Suprapubic skin (tissue), 4 donors: ENCODE measurements at regions not wholly inside any gene's neighbourhood (a gene's known extent, or its start where the extent isn't known, plus 50 kb on each side); places are given as distances from the start of the nearest gene placed in this dataset.

Experiments
- CTCF ChIP-seq, 2 donors: fragments of 200-600 bp in 1 of 2; fragments of 450-650 bp in 1 of 2; sonication (generic) in 1 of 2; IDR thresholded peaks; one replicate each; pipeline ENCODE4 v1.5.1; 2016 to 2019; ENCODE audit warnings: antibody characterized with exemption in 2 of 2, mild to moderate bottlenecking in 1 of 2, moderate library complexity in 1 of 2
- EP300 ChIP-seq: sonication (generic); formaldehyde crosslinking; IDR thresholded peaks from one replicate; pipeline ENCODE4 v1.6.1; 2017; ENCODE audit warnings: antibody characterized with exemption
- POLR2A ChIP-seq, 2 donors: fragments of 450-650 bp; IDR thresholded peaks; one replicate each; pipeline ENCODE4 v1.6.1; 2017; ENCODE audit warnings: antibody characterized with exemption in 2 of 2, mild to moderate bottlenecking in 2 of 2, moderate library complexity in 2 of 2
- POLR2AphosphoS5 ChIP-seq, 3 donors: sonication (generic); formaldehyde crosslinking; IDR thresholded peaks; one replicate each; pipeline ENCODE4 v1.6.1; 2017; ENCODE audit warnings: antibody characterized with exemption in 3 of 3

- no peak for TF ChIP-seq CTCF (IDR thresholded peaks at IDR 0.05)
- TF ChIP-seq POLR2A (IDR thresholded peaks at IDR 0.05) = no peak
- no peak for TF ChIP-seq EP300
- no peak for TF ChIP-seq POLR2AphosphoS5 (IDR thresholded peaks at IDR 0.05)
Observed at GRCh38 chr20:55746723-55747122, 258.6 kb downstream of the CBLN4 start.
